ENCODE measurements at regions not wholly inside any gene's neighbourhood (a gene's known extent, or its start where the extent isn't known, plus 50 kb on each side); places are given as distances from the start of the nearest gene placed in this dataset.

DNA sequence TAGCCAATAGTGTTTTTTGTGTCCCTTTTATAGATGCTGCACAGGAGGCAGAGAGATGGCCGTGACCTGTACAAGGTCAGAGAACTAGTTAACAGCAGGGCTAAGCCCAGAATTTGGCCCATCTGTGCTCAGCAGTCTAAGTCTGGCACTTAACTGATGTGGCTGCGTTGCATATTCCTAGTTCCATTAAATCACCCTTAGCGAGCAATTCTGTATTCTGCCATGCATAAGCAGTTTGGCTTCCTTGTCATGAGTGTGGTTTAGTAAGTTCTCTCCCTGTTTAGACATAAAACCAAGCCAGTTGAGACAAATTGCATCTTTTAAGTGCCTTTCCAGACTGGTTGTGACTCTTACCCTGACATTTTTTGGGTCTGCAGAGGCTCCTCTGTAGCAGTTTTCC, 230.6 kb upstream of the TENM4 start:
- TF ChIP-seq, protein P1, sequence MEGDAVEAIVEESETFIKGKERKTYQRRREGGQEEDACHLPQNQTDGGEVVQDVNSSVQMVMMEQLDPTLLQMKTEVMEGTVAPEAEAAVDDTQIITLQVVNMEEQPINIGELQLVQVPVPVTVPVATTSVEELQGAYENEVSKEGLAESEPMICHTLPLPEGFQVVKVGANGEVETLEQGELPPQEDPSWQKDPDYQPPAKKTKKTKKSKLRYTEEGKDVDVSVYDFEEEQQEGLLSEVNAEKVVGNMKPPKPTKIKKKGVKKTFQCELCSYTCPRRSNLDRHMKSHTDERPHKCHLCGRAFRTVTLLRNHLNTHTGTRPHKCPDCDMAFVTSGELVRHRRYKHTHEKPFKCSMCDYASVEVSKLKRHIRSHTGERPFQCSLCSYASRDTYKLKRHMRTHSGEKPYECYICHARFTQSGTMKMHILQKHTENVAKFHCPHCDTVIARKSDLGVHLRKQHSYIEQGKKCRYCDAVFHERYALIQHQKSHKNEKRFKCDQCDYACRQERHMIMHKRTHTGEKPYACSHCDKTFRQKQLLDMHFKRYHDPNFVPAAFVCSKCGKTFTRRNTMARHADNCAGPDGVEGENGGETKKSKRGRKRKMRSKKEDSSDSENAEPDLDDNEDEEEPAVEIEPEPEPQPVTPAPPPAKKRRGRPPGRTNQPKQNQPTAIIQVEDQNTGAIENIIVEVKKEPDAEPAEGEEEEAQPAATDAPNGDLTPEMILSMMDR (IDR thresholded peaks at IDR 0.05; ENCODE audit: insufficient read depth, low read length) = no peak
- TF ChIP-seq POLR2AphosphoS5 (IDR thresholded peaks at IDR 0.05; ENCODE audit: low read depth) (no peak), GABPA (IDR thresholded peaks at IDR 0.05; ENCODE audit: low read depth) (no peak)
- TF ChIP-seq, protein P2, sequence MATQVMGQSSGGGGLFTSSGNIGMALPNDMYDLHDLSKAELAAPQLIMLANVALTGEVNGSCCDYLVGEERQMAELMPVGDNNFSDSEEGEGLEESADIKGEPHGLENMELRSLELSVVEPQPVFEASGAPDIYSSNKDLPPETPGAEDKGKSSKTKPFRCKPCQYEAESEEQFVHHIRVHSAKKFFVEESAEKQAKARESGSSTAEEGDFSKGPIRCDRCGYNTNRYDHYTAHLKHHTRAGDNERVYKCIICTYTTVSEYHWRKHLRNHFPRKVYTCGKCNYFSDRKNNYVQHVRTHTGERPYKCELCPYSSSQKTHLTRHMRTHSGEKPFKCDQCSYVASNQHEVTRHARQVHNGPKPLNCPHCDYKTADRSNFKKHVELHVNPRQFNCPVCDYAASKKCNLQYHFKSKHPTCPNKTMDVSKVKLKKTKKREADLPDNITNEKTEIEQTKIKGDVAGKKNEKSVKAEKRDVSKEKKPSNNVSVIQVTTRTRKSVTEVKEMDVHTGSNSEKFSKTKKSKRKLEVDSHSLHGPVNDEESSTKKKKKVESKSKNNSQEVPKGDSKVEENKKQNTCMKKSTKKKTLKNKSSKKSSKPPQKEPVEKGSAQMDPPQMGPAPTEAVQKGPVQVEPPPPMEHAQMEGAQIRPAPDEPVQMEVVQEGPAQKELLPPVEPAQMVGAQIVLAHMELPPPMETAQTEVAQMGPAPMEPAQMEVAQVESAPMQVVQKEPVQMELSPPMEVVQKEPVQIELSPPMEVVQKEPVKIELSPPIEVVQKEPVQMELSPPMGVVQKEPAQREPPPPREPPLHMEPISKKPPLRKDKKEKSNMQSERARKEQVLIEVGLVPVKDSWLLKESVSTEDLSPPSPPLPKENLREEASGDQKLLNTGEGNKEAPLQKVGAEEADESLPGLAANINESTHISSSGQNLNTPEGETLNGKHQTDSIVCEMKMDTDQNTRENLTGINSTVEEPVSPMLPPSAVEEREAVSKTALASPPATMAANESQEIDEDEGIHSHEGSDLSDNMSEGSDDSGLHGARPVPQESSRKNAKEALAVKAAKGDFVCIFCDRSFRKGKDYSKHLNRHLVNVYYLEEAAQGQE (IDR thresholded peaks at IDR 0.05; ENCODE audit: insufficient replicate concordance, low read depth) = no peak

Data from HL-60 (cell line).